ENCODE measurements at regions not wholly inside any gene's neighbourhood (a gene's known extent, or its start where the extent isn't known, plus 50 kb on each side); places are given as distances from the start of the nearest gene placed in this dataset.
"Not testable (repeated sequence)": the region's sequence is repeated elsewhere in the genome, so short reads cannot be mapped to it uniquely, and the experiment has no call there.

DNA sequence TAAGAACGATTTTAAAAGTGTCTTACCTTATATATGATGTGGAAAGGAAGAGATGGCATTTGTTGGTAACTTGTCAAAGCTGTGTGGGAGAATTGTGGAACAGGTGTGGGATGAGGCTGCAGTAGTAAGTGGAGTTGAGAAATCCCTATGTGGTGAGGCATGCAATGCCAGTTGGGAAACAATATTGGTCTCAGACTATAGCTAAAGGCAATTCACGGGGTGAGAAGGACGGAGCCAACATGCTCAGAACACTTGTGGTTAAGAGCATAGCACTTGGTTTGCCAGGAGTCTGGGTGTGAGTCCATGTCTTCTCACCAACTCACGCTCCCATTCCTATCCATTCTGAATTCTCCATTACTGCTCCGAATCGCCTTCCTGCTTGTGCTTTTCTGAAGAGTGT lies 615.6 kb upstream of the ADAMTS9 start:
- FAIRE-seq = no peak

DNA sequence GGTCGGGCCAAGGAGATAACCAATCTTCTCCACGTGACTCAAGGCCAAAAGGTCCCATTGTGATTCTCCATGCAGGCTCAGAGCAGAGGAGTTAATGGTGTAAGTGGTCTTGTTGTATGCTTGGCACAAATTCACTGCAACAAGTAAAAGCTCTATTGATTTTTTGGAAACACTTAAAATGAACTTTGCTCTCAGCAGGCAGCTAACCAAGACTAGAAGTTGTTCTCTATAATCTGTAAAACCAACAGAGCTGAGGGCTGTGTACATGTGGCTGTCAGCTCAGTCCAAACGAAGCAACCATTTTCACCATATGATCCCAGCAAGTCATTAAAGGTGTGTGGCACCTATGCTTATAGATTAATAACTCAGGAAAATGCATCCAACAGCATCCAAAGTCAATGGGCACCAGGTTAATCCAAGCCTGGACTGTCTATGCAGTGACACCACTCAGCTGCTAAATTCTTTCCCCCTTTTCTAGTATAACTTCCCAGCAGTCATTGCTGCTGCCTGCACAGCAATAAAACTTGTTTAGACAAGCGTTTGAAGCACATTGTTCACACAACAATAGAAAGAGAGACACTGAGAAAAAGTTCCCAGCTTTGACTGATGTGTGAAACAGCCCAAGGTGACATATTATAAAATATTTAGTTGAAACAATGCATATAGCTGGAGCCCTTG lies 603.8 kb upstream of the ADAMTS9 start:
- no peak for FAIRE-seq

DNA sequence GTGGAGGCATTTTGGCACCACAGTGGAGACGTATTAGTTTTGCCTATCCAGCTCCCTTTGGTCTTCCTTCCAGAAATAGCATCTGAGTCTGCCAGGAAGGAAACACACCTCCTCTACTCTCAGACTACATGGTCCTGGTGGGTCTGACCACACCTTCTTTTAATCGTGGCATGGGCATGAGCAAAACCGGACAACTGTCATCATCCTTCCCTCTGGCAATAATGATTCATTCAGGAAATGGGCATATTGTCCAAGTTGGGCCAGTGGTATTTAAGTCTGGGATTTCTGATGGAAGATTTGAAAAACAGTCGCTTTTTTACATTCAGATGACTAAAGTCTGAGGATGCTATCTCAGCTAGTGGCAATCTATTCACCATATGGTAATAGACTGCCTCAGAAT lies 601.0 kb upstream of the ADAMTS9 start:
- FAIRE-seq = no peak

DNA sequence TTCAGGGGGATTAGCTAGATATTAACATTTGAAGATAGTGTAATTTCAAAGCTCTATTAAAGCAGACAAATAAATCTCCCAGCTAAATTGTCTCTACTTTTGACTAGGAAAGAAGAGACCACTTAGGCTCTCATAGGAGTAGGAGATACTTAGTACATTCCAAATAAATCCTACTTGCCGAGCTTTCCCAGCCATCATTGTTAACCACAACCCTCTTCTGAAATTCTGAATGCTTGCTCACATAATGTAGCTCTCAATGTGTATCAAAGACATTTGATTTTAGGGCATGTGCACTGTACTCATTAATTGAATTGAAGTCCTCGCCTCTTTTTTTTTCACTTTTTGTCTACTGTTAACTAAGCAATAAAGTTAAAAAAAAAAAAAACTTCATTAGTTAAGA lies 598.2 kb upstream of the ADAMTS9 start:
- FAIRE-seq = no peak

DNA sequence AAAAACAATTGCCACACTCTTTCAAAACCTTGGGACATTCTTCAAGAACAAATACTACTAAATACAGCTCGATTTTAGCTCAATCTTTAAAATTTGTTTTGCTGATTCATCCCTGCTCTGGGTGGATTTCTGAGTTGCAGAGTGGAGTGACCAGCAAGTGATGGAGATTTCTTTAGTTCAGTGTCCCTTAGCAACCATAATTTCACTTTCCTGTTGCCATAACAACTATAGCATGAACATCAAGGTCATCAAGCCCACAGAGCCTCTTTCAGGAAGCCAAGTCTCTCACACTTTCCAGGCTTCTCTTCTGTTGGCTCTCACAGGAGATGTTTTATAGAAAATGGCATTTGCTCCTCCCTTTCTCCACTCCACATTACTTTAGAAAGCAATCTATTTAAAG lies 597.2 kb upstream of the ADAMTS9 start:
- no peak for FAIRE-seq

DNA sequence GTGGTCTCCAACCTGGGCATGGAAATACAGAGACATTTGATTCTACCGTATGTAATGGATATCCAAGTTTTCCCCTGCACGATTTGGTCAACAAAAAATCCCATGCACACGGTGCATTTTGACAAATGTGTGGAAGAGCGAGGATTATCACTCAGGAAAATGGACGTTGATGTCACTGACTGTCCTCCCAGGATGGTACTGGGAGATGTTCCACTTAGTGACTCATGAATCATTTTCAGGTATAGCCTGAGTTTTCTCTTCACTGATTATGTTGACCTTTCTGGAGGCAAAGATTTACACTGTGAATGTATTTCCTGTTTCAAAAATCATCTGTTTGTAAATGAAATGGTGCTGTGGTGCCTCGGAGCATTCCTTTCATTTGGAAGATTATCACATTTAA lies 596.7 kb upstream of the ADAMTS9 start:
- FAIRE-seq = no peak

DNA sequence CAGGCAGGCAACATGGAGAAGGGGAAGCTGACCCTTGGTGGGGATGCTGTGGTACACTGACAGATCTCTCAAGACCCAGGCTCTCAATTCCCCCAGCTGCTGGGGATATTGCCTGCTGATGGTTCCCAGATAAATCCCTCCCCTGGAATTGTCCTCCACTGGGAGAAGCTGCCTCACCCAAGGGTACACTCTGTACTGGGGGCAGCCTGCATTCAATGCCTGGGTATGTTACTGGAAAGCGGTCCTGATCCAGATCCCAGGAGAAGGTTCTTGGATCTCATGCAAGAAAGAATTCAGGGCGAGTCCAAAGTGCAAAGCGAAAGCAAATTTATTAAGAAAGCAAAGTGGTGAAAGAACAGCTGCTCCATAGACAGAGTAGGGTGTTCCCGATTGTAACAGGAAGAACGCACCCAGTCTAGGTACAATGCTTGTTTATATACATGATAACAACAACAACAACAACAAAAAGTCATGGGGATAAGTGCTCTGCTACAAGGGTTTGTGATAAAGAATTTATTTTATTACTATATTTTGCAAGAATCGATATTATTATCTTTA lies 591.5 kb upstream of the ADAMTS9 start:
- no peak for FAIRE-seq

DNA sequence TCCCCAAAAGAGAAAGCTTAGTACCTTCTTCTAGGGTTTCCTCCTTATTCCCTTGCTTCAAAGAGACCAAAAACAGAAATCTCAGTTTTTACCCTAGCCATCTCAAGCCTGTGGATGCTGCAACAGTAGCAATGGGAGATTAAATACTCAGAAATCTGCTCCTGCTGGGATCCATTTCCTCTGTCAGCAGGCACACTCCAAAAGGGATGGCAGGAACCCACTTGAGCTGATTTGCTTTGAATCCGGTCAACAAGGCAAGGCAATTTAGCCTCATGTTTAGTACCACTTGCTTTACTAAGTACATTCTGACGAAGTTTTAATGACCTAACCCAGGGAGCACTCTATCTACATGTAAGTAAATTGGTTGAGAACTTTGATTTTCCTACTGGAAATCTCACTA lies 590.0 kb upstream of the ADAMTS9 start:
- no peak for FAIRE-seq

DNA sequence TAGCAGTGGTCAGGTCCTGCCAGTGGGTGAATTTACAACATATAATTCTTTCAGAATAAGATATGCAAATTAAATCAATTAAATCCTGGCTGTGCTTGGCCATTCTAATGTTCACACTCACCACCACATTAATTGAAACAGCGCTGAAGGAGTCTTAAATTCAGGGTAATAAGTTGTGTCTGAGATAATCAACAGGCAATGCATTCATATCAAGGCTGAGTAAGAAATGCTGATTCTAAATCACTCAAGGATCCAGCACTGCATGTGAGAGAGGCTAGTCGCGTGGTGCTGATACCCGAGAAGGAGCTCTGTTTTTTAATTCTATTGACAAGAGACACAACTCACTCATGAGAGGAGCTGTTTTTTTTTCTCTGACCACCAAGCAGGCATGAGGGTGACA lies 588.8 kb upstream of the ADAMTS9 start:
- FAIRE-seq = no peak

DNA sequence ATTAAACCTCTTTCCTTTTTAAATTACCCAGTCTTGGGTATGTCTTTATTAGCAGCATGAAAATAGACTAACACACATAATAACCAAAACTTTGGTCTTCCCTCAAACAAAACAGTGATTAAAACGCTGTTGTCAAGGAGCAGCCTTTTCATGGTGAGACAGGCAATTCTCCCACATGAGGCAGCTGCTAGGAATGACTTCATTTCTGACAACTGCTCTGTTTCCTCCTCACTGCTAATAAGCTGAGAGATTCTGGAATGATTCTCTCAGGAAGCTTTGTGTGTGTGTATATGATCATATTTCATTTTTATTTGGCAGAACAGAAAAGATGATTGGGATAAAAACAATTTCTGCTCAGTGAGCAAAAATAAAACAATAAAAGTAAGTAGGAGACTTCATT lies 580.6 kb upstream of the ADAMTS9 start:
- FAIRE-seq = no peak

DNA sequence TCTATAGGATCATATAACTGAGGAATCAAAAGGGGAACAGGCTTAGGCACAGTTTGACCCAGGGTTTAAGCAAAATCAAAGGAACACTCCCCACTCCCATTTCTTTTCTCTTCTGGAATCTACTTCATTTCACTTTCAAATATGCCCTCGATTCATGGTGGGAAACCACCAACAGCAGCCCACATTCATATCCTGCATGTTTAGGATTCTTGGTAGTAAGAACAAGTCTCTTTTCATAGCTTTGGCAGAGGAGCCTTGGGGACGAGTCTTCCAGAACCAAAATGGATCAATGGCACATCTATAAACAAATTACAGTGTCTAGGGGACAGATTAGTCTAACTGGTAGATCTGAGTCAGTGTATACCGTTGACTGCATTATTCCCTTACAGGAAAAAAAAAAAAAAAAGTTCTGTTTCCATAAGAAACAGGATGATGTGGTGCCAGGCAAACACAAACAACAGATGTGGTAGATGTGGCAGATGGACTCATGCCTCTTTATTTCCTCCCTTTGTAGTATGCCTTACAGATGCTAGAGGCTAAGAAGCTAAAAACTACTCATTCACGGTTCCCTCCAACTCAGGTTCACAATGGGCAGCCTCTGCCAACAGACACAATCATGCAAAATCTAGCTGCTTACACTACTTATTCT lies 578.3 kb upstream of the ADAMTS9 start:
- no peak for FAIRE-seq

DNA sequence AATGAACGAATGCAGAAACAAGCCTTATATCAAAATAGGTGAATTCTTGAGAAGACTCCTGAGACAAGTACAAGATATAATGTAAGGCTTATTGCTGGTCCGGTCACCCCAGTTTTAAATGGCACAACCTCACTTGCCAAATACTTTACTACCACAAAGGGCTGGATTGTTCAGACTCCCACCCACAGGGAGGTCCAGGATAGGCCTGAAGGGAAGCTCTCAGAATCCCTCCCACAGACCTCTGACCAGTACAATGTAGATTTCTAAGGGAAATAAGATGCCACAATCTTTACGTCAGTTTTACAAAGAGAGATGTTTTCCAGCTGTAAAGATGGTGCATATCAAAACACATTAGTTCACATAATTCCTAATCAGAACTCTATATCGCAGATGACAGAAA lies 577.7 kb upstream of the ADAMTS9 start:
- no peak for FAIRE-seq

DNA sequence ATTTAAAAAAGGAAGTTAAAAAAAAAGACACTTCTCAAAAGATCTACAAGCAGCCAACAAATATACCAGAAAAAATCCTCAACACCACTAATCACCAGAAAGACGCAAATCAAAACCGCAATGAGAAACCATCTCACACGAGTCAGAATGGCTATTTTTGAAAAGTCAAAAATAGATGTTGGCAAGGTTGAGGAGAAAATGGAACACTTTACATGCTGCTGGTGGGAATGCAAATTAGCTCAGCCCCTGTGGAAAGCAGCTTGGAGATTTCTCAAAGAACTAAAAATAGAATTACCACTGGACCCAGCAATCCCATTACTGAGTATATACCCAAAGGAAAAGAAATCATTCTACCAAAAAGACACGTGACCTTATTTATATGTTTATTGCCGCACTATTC lies 574.7 kb upstream of the ADAMTS9 start:
- FAIRE-seq = no peak

DNA sequence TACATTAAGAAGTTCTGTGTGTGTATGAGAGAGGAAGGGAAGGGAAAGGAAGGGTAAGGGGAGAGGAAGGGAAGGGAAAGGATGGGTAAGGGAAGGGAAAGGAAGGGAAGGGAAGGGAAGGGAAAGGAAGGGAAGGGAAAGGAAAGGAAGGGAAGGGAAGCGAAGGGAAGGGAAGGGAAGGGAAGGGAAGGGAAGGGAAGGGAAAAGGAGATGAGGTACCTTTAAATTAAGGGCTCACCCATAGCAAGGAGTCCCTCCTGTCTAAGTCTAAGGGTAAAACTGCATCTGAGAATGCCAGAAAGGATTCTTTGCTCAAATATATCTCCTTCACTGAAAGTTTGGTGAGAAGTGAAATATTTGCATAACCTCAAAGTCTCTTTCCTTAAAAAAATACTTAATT lies 572.1 kb upstream of the ADAMTS9 start:
- FAIRE-seq = no peak

DNA sequence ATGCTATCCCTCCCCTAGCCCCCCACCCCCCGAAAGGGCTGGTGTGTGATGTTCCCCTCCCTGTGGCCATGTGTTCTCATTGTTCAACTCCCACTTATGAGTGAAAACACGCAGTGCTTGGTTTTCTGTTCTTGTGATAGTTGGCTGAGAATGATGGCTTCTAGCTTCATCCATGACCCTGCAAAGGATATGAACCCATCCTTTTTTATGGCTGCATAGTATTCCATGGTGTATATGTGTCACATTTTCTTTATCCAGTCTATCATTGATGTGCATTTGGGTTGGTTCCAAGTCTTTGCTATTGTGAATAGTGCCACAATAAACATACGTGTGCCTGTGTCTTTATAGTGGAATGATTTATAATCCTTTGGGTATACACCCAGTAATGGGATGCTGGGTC lies 565.1 kb upstream of the ADAMTS9 start:
- FAIRE-seq = not testable (repeated sequence)

DNA sequence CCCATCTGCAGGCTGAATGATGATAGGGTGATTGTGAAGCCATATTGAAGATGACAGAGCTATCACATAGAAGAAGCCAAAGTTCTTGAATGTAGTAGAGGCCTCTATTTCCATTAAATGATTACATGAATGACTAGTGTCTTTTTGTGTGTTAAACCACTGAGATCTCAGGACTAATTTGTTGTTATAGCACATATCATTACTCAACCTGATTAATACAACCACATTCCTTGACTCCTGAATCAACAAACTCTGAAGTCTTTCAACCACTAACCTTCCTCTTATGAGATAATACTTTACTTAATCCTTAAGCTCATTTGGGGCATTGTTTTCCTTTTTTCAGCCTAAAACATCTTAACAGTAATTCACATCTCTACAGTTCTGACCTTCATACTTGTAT lies 564.5 kb upstream of the ADAMTS9 start:
- no peak for FAIRE-seq

DNA sequence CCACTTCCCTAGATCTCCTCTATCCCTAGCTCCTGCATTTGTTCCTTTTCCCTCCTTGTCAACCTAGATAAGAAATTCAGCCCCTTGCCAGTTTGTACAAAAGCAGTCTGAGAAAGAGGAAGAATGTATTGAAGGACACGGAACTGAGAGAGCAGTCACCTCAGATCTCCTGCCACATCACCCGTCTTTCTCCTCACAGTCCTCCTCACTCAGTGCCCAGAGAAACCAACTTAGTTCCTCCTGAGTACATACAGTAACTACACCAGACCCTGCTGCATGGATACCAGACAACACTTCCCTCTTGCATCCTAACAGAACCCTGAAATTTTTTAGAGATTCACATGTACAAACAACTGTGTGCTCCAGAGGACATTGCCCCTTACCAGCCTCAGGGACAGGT lies 563.6 kb upstream of the ADAMTS9 start:
- FAIRE-seq = no peak

DNA sequence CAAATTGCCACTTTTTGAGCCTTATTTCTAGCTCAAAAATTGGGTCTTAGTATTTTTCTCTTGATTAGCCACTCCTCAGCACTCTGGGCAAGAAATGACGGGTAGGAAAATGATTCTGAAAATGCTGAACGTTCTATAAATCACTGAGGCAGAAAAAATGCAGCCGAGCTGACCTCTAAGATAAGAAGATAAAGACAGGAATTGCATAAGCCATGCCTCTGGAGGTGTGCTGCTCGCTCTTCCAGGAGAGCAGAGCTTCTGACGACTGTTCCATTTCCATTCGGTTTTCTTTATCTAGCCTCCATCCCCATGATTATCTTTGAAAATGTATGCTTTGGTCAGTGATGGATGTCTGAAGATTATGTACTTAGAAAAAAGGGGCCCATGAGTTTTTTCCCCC lies 558.8 kb upstream of the ADAMTS9 start:
- no peak for FAIRE-seq

DNA sequence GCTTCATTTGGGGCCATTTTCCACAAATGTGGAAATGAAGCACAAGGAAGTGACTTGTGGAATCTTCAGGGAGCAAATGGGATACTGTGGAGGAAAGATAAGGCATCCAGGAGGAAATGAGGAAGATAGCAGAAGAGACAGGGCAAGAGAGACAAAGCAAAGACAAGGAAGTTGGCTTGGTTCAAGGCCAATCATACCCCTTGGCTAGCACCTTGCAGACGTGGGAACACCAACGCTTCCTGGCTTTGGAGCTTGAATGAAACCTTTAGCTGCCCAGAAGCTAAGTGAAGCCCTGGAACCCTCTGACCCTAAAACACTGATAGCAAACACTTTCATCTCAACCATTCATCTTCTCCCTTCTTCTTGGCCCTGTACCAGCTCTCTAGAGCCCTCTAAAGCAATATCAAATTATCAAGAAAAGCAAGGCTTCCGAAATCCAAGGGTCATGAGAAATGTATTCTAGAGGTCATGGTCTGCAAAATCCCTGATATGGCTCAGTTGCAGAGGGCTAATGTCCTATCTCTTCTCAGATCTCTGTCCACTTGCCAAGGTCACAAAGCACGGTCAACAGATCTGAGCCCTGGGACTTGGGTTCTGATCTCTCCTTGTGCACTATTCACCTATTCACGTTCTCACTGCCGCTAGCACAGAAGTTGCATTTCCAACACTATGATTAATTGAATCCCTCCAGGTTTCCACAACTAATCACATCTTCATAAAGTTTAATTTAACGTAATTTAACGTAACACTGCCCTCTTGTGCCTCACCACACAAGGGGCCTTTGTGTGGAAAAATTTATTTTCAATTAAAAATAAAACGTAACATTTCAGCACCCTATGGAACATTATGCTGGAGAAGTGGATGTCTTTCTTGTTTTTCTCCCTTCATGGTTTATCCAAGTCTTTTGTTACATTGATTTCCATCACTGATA lies 557.6 kb upstream of the ADAMTS9 start:
- FAIRE-seq = no peak

DNA sequence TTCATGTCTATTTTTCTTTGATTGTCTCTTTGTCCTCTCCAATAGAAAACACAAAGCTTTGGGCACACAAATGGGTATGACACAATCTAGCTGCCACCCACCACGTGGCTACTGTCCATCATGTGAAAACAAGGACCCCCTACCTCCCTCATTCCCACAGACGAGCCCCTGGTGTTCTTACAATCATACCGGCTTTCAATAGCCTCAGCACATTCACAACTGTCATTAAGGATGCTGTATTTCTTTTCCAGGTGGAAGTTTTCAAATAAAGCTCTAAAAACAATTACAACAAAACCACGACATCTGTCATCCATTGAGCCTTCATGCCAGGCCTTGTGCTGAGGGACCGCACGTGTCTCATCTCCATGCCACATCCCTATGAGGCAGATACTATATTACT lies 552.6 kb upstream of the ADAMTS9 start:
- no peak for FAIRE-seq

DNA sequence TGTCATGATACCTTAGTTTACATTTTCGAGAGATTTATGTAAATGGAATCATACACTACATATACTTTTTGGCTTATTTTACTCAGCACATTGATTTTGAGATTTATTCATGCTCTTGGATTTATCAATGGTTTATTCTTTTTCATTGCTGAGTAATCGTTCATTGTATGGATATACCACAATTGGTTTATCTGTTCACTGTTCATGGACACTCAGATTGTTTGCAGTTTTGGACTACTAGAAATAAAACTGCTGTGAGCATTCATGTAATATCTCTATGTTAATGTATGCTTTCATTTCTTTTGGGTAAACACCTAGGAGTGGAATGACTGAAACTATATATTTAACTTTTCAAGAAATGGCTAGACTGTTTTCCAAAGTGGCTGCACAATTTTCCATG lies 550.9 kb upstream of the ADAMTS9 start:
- FAIRE-seq = no peak

DNA sequence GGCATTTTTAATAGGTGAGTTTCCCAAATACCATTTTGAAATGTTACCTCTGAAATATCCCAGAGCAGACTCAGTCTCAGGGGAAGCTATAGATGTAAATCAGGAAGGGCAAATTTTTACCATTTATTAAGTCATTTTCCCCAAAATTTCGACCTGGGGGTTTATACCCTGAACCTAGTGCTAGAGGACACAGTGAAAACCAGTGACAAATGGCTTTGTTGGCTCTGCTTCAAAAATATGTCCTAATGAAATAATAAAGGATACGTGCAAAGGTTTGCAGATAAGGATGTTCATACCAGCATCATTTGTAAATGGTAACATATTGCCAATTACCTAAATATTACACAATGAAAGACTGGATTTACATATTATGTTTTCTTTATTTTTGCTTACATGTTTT lies 546.7 kb upstream of the ADAMTS9 start:
- FAIRE-seq = no peak

DNA sequence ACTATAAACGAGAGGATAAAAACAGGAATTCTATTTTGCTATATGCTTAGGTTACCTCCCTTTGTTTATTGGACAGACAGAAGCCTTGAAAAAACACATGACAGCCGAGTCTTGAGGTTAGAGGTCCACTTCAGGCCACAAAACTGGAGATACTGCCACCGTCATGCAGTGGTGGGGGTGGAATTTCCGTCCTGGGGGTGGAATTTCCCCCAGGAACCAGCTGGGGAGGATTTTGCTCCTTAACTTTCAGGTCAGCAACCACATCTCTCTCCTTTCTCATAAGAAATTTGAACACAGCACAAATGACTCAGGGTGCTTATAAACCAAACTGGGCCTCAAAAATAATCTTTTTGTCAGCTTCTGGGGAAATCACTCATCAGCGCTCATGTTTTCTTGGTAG lies 545.8 kb upstream of the ADAMTS9 start:
- FAIRE-seq = no peak

DNA sequence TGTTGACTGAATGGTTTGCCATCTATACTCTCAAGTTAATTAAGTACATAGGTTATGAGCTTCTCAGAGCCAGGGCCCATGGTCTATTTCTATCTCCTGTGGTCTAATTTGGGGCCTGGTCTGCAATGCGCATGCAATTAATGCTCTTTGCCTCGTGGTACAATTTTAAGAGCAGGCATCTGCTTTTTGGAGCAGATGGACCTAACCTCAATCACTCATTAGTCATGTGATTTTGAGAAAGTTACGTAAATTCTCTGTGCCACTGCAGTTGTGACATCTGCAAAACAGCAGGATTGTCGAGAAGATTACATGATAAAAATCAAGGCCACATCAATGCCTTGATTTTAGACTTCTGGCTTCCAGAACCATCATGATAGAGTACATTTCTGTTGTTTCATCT lies 543.7 kb upstream of the ADAMTS9 start:
- no peak for FAIRE-seq
